Fibroblast of the aortic adventitia (primary cell): ENCODE measurements at regions not wholly inside any gene's neighbourhood (a gene's known extent, or its start where the extent isn't known, plus 50 kb on each side); places are given as distances from the start of the nearest gene placed in this dataset.
"Not testable (repeated sequence)": the region's sequence is repeated elsewhere in the genome, so short reads cannot be mapped to it uniquely, and the experiment has no call there.

Source experiments
- DNase-seq: peaks from one replicate; pipeline ENCODE4 v3.0.0-alpha.2; 2010; ENCODE audit warnings: low read depth
- H3K4me3 ChIP-seq: 2 replicates; pipeline ENCODE4 v1.5.1; 2011; ENCODE audit warnings: low read depth, mild to moderate bottlenecking, control low read depth, low read length, moderate library complexity
- TF ChIP-seq, protein P1 (sequence below): IDR thresholded peaks from 2 replicates; pipeline ENCODE4 v1.5.1; 2011; ENCODE audit warnings: mild to moderate bottlenecking, low read length, control low read depth, inconsistent platforms; ENCODE audit not compliant: insufficient read depth

DNA sequence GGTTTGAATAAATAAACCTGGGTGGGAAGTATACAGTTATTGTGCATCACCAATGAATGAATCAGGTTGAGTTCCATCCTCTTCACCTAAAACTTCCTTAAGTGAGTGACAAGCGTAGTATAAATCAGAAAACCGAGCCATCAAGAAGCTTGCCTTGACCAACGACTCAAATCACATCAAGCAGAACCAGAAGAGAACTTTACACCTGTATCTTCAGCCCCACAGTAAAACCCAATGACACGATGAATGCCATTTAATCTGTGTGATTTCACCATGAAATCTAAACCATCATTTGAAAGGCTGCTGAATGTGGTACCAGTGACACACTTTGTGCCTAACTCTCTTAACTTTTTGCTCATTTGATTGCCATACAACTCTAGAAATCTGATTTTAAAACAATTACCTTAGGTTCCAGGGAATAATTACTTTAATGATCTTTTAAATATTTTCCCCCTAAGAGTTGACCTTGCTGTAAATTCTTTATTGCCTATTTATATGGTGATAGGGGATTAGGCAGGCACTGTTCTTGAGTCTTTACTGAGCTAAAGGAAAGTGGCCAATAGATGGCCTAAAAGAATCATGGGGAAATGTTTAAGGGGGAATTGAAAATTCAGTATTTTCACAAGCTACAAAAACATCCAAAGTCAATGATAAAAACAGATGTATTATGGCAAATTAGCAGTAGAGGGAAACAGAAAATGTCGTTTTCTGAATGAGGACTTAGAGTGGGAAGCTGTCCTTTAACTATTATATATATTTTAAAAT is 152.0 kb upstream of the EYA4 start:
- no peak for DNase-seq
- TF ChIP-seq, protein P1, sequence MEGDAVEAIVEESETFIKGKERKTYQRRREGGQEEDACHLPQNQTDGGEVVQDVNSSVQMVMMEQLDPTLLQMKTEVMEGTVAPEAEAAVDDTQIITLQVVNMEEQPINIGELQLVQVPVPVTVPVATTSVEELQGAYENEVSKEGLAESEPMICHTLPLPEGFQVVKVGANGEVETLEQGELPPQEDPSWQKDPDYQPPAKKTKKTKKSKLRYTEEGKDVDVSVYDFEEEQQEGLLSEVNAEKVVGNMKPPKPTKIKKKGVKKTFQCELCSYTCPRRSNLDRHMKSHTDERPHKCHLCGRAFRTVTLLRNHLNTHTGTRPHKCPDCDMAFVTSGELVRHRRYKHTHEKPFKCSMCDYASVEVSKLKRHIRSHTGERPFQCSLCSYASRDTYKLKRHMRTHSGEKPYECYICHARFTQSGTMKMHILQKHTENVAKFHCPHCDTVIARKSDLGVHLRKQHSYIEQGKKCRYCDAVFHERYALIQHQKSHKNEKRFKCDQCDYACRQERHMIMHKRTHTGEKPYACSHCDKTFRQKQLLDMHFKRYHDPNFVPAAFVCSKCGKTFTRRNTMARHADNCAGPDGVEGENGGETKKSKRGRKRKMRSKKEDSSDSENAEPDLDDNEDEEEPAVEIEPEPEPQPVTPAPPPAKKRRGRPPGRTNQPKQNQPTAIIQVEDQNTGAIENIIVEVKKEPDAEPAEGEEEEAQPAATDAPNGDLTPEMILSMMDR, result no peak
- H3K4me3 ChIP-seq, result no peak overlapping the region

DNA sequence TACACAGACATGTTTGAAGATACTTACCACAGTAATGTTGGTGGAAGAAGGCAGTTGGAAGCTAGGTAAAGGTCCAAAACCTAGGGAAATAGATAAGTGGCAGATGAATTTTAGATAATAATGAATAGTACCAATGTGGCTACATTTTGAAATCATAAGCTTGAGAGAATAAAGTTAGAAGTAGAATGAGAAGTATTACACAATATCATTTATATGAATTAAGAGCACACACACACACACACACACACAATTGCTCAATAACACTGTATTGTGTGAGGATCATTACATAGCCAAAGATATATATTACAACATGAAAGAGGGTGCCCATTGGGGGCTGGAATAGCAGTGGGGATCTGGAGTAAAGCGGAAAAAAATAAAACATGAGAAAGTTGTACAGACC is 149.0 kb upstream of the EYA4 start:
- TF ChIP-seq, protein P1, result no peak
- no peak for DNase-seq
- no peak overlapping the region for H3K4me3 ChIP-seq

DNA sequence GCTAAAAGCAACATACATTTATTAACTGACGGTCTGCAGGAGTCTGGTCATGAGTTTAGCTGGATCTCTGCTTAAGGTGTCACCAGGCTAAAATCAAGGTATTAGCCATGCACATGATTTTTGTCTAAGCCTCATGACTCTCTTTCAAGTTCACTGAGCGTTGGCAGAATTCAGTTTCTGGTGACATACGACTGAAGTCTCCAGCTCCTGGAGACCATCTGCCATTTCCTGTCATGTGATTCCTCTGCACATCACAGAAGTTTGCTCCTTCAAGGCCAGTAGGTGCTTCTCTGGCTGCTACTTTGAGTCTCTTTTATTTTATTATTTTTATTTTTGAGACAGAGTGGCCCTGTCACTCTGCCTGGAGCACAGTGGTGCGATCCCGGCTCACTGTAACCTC is 148.4 kb upstream of the EYA4 start:
- TF ChIP-seq, protein P1, result no peak
- no peak overlapping the region for H3K4me3 ChIP-seq
- no peak for DNase-seq

DNA sequence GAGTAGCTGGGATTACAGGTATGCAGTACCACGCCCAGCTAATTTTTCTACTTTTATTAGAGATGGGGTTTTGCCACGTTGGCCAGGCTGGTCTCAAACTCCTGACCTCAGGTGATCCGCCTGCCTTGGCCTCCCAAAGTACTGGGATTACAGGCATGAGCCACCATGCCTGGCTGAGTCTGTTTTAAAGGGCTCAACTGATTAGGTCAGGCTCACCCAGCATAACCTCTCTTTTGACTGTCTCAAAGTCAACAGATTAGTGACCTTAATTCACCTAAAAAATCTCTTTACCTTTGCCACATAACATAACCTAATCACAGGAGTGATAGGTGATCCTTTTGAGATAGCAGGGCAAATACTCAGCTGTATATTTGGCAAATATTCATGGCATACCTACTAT is 147.9 kb upstream of the EYA4 start:
- DNase-seq, H3K4me3 ChIP-seq: not testable (repeated sequence)

DNA sequence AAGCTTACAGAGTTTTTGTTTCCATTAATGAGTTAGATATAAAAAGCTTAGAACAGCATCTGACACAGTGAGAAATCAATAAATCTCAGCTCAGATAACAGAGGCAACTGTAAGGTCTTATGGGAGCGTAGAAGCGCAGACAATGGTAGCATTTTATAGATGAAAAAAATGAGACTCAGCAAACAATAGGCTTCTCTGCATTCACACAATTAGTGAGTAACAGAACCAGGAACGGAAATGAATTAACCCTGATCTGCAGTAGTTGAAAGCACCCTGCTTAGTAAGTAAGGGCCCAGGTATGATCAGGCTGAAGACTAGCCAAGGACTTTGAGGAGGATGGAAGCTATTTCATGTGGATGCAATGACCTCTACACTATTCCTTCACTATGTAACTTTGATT is 147.2 kb upstream of the EYA4 start:
- TF ChIP-seq, protein P1, result no peak

DNA sequence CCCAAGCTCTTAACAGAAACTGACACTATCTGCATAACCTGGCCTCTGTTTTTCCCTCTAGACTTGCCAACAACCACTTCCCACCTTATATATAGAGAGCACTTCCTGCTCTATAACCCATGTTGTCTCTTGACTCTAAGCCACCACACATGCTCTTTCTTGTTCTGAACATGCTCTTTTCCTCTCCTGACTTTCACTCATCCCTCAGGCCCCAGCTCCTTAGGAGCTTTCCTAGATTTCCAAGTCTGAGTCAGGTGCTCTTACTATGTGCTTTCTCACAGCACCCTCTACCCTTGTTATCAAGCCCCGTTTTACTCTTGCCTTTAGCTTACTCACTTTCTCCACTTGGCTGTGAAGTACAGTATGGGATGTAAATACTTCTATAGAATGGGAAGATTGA is 143.9 kb upstream of the EYA4 start:
- H3K4me3 ChIP-seq, result no peak overlapping the region
- TF ChIP-seq, protein P1, result no peak
- DNase-seq, result no peak

More for the DNA sequence above, 147.2 kb upstream of the EYA4 start:
- no peak for DNase-seq
- no peak overlapping the region for H3K4me3 ChIP-seq

DNA sequence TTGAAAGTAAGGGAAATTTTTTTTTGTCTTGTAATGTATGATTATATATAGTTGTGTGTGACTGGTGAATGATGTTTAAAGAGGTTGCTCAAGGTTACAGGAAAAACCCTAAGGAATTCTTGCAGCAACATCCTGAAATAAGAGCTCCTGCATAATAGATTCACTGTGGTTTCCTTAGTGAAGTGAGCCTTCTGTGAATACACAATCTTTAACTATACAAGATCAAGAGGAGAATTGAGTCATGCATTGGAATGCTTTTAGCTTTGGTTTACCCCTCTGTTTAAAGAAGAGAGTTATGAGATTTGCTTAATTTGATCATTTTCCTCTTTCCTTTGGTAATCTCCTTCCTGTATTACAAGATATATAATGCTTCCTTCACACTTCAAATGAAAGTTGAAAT is 141.6 kb upstream of the EYA4 start:
- TF ChIP-seq, protein P1, result no peak
- peak; percentile 36 for DNase-seq
- H3K4me3 ChIP-seq, result no peak overlapping the region
